Endothelial cell of umbilical vein (primary cell): ENCODE measurements at regions not wholly inside any gene's neighbourhood (a gene's known extent, or its start where the extent isn't known, plus 50 kb on each side); places are given as distances from the start of the nearest gene placed in this dataset.
A peak's percentile ranks its signal among the peaks of the same experiment; 100 is the strongest.

Experiments
- BruUV-seq: library from RNA; stranded (reverse); fragments of 400-500 nt; replicated peaks from 2 replicates; lab custom pipeline; 2021; lab: Mats Ljungman, UMichigan
- CTCF ChIA-PET: fragments of 300-600, 350-600 bp; sonication (Branson Sonifier 250); formaldehyde crosslinking; loops from one replicate; lab custom pipeline; 2021; ENCODE audit warnings: antibody characterized with exemption, inconsistent platforms; lab: Charles Lee
- POLR2A ChIA-PET: fragments of 300-600, 350-600 bp; sonication (Branson Sonifier 250); formaldehyde crosslinking; loops from one replicate; lab custom pipeline; 2021; ENCODE audit warnings: antibody characterized with exemption, inconsistent platforms; lab: Charles Lee
- DNase-seq: peaks from one replicate; pipeline ENCODE4 v3.0.0-alpha.2; 2011; ENCODE audit warnings: low read depth, low spot score
- FAIRE-seq: peaks from 2 replicates; lab custom pipeline; 2011; peaks lifted over from hg19 to GRCh38; lab: Jason Lieb, UNC
- H2AFZ ChIP-seq: 2 replicates; pipeline ENCODE4 v1.6.0; 2012; ENCODE audit warnings: low read depth, low read length, control low read depth, inconsistent platforms
- H3K27ac ChIP-seq: 2 replicates; pipeline ENCODE4 v1.5.1; 2011; ENCODE audit warnings: low read depth, mild to moderate bottlenecking, control low read depth, low read length, moderate library complexity; ENCODE audit not compliant: insufficient read depth
- H3K27me3 ChIP-seq, 2 experiments: 2 replicates each; pipeline versions ENCODE4 v1.6.0 to v1.6.1; 2011; ENCODE audit warnings: low read length in 2 of 2, mixed read lengths in 1 of 2; ENCODE audit not compliant: control insufficient read depth in 2 of 2, insufficient read depth in 2 of 2
- H3K36me3 ChIP-seq, 2 experiments: 2 replicates in 1 of 2; 3 replicates in 1 of 2; pipeline ENCODE4 v1.5.1; 2011; ENCODE audit warnings: low read length in 2 of 2, mild to moderate bottlenecking in 1 of 2, moderate library complexity in 1 of 2; ENCODE audit not compliant: control insufficient read depth in 2 of 2, insufficient read depth in 2 of 2; ENCODE audit errors: extremely low read depth in 1 of 2
- H3K4me1 ChIP-seq: 3 replicates; pipeline ENCODE4 v1.5.1; 2011; ENCODE audit warnings: mild to moderate bottlenecking, low read length; ENCODE audit not compliant: control insufficient read depth, insufficient read depth; ENCODE audit errors: extremely low read depth
- H3K4me2 ChIP-seq: 2 replicates; pipeline ENCODE4 v1.6.1; 2011; ENCODE audit warnings: low read length, control low read depth, mixed read lengths; ENCODE audit not compliant: insufficient read depth
- H3K4me3 ChIP-seq, 3 experiments: fragments of 200-600 bp in 1 of 3; sonication (generic), shearing (Covaris generic) in 1 of 3; replicated peaks in 1 of 3; 2 replicates each; pipeline ENCODE4 v1.5.1; 2011 to 2016; ENCODE audit warnings: control low read depth in 3 of 3, low read length in 3 of 3, mild to moderate bottlenecking in 2 of 3, inconsistent platforms in 1 of 3, low read depth in 1 of 3, moderate library complexity in 1 of 3; ENCODE audit not compliant: insufficient read depth in 1 of 3
- H3K79me2 ChIP-seq: 2 replicates; pipeline ENCODE4 v1.6.0; 2012; ENCODE audit warnings: low read length, inconsistent platforms; ENCODE audit not compliant: control insufficient read depth, insufficient read depth
- H3K9ac ChIP-seq: replicated peaks from 2 replicates; pipeline ENCODE3; 2011; ENCODE audit warnings: low read length, control low read depth; ENCODE audit not compliant: insufficient read depth; ENCODE audit errors: extremely low read depth
- H3K9me1 ChIP-seq: replicated peaks from 3 replicates; pipeline ENCODE4 v1.6.0; 2011; ENCODE audit warnings: mild to moderate bottlenecking, low read length; ENCODE audit not compliant: control insufficient read depth, insufficient read depth; ENCODE audit errors: extremely low read depth
- H3K9me3 ChIP-seq: replicated peaks from 2 replicates; pipeline ENCODE4 v1.5.1; 2012; ENCODE audit warnings: low read length, inconsistent platforms; ENCODE audit not compliant: control insufficient read depth, insufficient read depth
- H4K20me1 ChIP-seq: replicated peaks from 2 replicates; pipeline ENCODE3; 2011; ENCODE audit warnings: mild to moderate bottlenecking, low read length; ENCODE audit not compliant: control insufficient read depth, insufficient read depth; ENCODE audit errors: extremely low read depth
- EZH2 ChIP-seq: IDR thresholded peaks from 2 replicates; pipeline ENCODE4 v1.6.1; 2012; ENCODE audit warnings: borderline replicate concordance, low read depth, mild to moderate bottlenecking, moderate library complexity, low read length, inconsistent platforms; ENCODE audit not compliant: severe bottlenecking
- FOS ChIP-seq: IDR thresholded peaks from 2 replicates; pipeline ENCODE4 v1.6.1; 2011; ENCODE audit warnings: mild to moderate bottlenecking, low read length, moderate library complexity, borderline replicate concordance; ENCODE audit not compliant: insufficient read depth
- GATA2 ChIP-seq: IDR thresholded peaks from 2 replicates; pipeline ENCODE4 v1.7.0; 2011; ENCODE audit warnings: low read depth, mild to moderate bottlenecking, moderate library complexity, mixed read lengths, low read length; ENCODE audit not compliant: insufficient read length, insufficient read depth
- JUN ChIP-seq: IDR thresholded peaks from 2 replicates; pipeline ENCODE4 v1.6.1; 2011; ENCODE audit warnings: borderline replicate concordance, low read depth; ENCODE audit not compliant: insufficient read length, insufficient read depth
- MYC ChIP-seq: IDR thresholded peaks from one replicate; pipeline ENCODE4 v1.6.1; 2011; ENCODE audit warnings: mild to moderate bottlenecking, low read depth, low read length
- POLR2A ChIP-seq: IDR thresholded peaks from 2 replicates; pipeline ENCODE4 v1.6.1; 2012; ENCODE audit warnings: low read depth, mild to moderate bottlenecking, control low read depth, low read length
- dilution Hi-C: fragments of 300-500 bp; cut with MboI; formaldehyde crosslinking; loops from one replicate; pipeline ENCODE4 v1.15.0; 2019; ENCODE audit warnings: low sequenced_read_pairs; ENCODE audit not compliant: extremely low pct_ligation_motif_present
- intact Hi-C: fragments of 100-400 bp; cut with micrococcal nuclease; formaldehyde crosslinking; loops from one replicate; pipeline ENCODE4 v1.10.0; 2022
- TF ChIP-seq, protein P1 (sequence below): IDR thresholded peaks from 2 replicates; pipeline ENCODE4 v1.6.1; 2011; ENCODE audit not compliant: insufficient read depth, insufficient read length

DNA sequence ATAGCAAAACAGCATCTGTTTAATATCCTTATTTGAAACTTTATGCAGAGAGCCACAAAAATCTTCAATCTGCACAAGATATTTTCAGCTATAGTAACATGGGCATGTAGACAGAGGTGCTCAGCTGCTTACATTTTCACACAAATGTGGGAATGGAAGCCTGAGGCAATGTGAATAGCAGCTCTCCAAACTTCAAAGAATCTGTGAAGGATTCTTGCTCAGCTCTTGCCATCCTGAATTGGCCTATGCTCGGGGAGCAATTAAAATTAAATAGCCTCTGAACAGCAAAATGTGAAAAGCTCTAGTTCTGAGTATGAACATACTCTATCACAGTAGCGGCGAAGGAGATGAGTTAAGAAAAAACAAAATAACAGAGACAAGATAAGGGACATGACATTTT lies 1523.8 kb downstream of the PCDH7 start:
- POLR2A ChIA-PET: no interaction called here

DNA sequence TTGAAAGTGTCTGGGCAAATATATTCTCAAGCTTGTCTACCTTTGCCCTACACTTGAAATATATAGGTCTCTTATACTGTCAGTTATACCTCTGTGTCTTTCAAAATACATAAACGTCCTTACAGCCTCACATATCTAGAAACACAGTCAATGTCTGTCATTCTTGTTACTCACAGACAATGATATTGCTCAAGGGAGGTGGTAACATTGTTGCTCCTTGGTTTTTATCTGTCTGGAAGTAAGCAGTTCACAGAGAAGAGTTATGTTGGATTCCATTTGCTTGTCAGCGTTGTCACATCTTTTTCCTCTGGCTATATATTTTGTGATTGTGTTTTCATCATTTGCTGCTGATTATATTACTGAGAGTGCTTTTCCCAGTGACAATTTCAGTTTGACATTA lies 1528.9 kb downstream of the PCDH7 start:
- intact Hi-C loops (no loop called here), dilution Hi-C loops (no loop called here)
- Histone ChIP-seq H4K20me1 (no peaks in the 10 kb centered on the region), H2AFZ (peak overlapping the region; percentile 42), H3K79me2 (no peaks in the 10 kb centered on the region), H3K4me1 (no peaks in the 10 kb centered on the region), H3K9ac (no peak overlapping the region), H3K4me3 (no peak overlapping the region), H3K36me3 (no peaks in the 10 kb centered on the region), H3K9me3 (no peaks in the 10 kb centered on the region), H3K27ac (no peak overlapping the region), H3K4me2 (no peak overlapping the region), H3K9me1 (no peaks in the 10 kb centered on the region), H3K27me3 (no peaks in the 10 kb centered on the region)
- no peak for TF ChIP-seq GATA2
- TF ChIP-seq POLR2A: no peak
- TF ChIP-seq JUN: no peak
- no peak for TF ChIP-seq EZH2
- DNase-seq (no peak), FAIRE-seq (no peak)
- ChIA-PET CTCF (no interaction called here), POLR2A (no interaction called here)
- no TSS peak for BruUV-seq

More for the DNA sequence above, 1523.8 kb downstream of the PCDH7 start:
- no peaks in the 10 kb centered on the region for H3K79me2 ChIP-seq
- no peak overlapping the region for H3K4me3 ChIP-seq
- no peaks in the 10 kb centered on the region for H3K9me3 ChIP-seq
- H4K20me1 ChIP-seq: no peaks in the 10 kb centered on the region
- FAIRE-seq (no peak), DNase-seq (no peak)
- CTCF ChIA-PET: interaction anchor here (0.9 to 1.5 kb wide), 4 partner anchors 11 to 18 kb away, joined by 3 to 5 read pairs (median 4); no protein-coding TSS in a partner anchor
- no peak overlapping the region for H3K9ac ChIP-seq
- no peak overlapping the region for H2AFZ ChIP-seq
- H3K9me1 ChIP-seq: no peaks in the 10 kb centered on the region
- no peak for TF ChIP-seq MYC
- TF ChIP-seq POLR2A: no peak
- no peak for TF ChIP-seq JUN
- no peak for TF ChIP-seq FOS
- TF ChIP-seq, protein P1, sequence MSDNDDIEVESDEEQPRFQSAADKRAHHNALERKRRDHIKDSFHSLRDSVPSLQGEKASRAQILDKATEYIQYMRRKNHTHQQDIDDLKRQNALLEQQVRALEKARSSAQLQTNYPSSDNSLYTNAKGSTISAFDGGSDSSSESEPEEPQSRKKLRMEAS: no peak
- TF ChIP-seq EZH2: no peak
- no peak for TF ChIP-seq GATA2
- H3K4me1 ChIP-seq: no peaks in the 10 kb centered on the region
- dilution Hi-C loops (no loop called here), intact Hi-C loops (no loop called here)
- no TSS peak for BruUV-seq
- no peaks in the 10 kb centered on the region for H3K27me3 ChIP-seq
- H3K36me3 ChIP-seq: no peaks in the 10 kb centered on the region
- no peak overlapping the region for H3K4me2 ChIP-seq
- H3K27ac ChIP-seq: no peak overlapping the region
